Small intestine (tissue), 7 donors: ENCODE measurements at regions not wholly inside any gene's neighbourhood (a gene's known extent, or its start where the extent isn't known, plus 50 kb on each side); places are given as distances from the start of the nearest gene placed in this dataset.

Experiments used
- DNase-seq, 2 donors: peaks; one replicate each; pipeline versions ENCODE4 v3.0.0 to v3.0.0-alpha.2; 2013
- FAIRE-seq: peaks from 2 replicates; lab custom pipeline; 2012; peaks lifted over from hg19 to GRCh38; lab: Jason Lieb, UNC
- H3K27ac ChIP-seq, 3 donors: one replicate each; pipeline ENCODE4 v1.5.1; 2013; ENCODE audit warnings: low read length in 2 of 3, mild to moderate bottlenecking in 2 of 3, control low read depth in 1 of 3, inconsistent platforms in 1 of 3, low read depth in 1 of 3, moderate library complexity in 1 of 3
- H3K27me3 ChIP-seq, 3 donors: one replicate each; pipeline ENCODE4 v1.6.1; 2013; ENCODE audit warnings: low read length in 3 of 3, inconsistent platforms in 1 of 3; ENCODE audit not compliant: control insufficient read depth in 3 of 3, insufficient read depth in 3 of 3
- H3K36me3 ChIP-seq, 3 donors: one replicate each; pipeline ENCODE4 v1.6.1; 2013; ENCODE audit warnings: low read length in 3 of 3, inconsistent platforms in 1 of 3, low read depth in 1 of 3, mild to moderate bottlenecking in 1 of 3, moderate library complexity in 1 of 3; ENCODE audit not compliant: control insufficient read depth in 3 of 3, insufficient read depth in 2 of 3
- H3K4me1 ChIP-seq, 3 donors: one replicate each; pipeline ENCODE4 v1.6.1; 2013; ENCODE audit warnings: low read length in 2 of 3, inconsistent platforms in 1 of 3, low read depth in 1 of 3, mild to moderate bottlenecking in 1 of 3, moderate library complexity in 1 of 3; ENCODE audit not compliant: control insufficient read depth in 3 of 3, insufficient read depth in 2 of 3
- H3K4me3 ChIP-seq, 3 donors: one replicate each; pipeline ENCODE4 v1.5.1; 2013; ENCODE audit warnings: low read length in 3 of 3, control low read depth in 1 of 3, inconsistent platforms in 1 of 3, low read depth in 1 of 3, mild to moderate bottlenecking in 1 of 3, moderate library complexity in 1 of 3
- H3K9me3 ChIP-seq, 2 donors: one replicate each; pipeline ENCODE4 v1.6.1; 2013; ENCODE audit warnings: low read depth in 1 of 2, low read length in 1 of 2; ENCODE audit not compliant: control insufficient read depth in 2 of 2, insufficient read depth in 1 of 2
- WGBS, 3 donors: extraction: QIAGEN DNeasy Blood & Tissue Kit; methylation state at CpG; one replicate each; pipeline ENCODE4 v1.1.7; 2013; 5-methylcytosine and 5-hydroxymethylcytosine counted together
- donor health status: healthy with polysubstance abuse.
- donor health status: control.
- donor health status: control.
- donor health status: Bipolar disorder and iron deficiency.
- donor health status: healthy.

GRCh38 chr14:82421286-82421685 is 887.6 kb upstream of the SEL1L start:
- Histone ChIP-seq H3K27me3 (no peaks in the 10 kb centered on the region), H3K36me3 (no peaks in the 10 kb centered on the region), H3K4me1 (no peaks in the 10 kb centered on the region), H3K9me3 (peaks cover 3 to 9% of the 10 kb centered on the region in 2 donors), H3K4me3 (no peak overlapping the region), H3K27ac (no peak overlapping the region)
- 77 to 87% (median 84%) methylated on average over 4 of the region's 4 CpGs for WGBS, 3 donors
- FAIRE-seq: no peak
- DNase-seq: no peak

- no peaks in the 10 kb centered on the region for H3K4me1 ChIP-seq
- no peak overlapping the region for H3K4me3 ChIP-seq
- no peaks in the 10 kb centered on the region for H3K27me3 ChIP-seq
- no peak for DNase-seq
- no peak overlapping the region for H3K27ac ChIP-seq
- peaks cover 3 to 9% of the 10 kb centered on the region in 2 donors for H3K9me3 ChIP-seq
- no peaks in the 10 kb centered on the region for H3K36me3 ChIP-seq
- no peak for FAIRE-seq
- 77 to 92% (median 79%) methylated on average over 1 of the region's 1 CpG for WGBS, 3 donors
Observed at GRCh38 chr14:82422230-82422629, 888.6 kb upstream of the SEL1L start.

GRCh38 chr14:82425261-82425660 is 891.6 kb upstream of the SEL1L start:
- WGBS, 3 donors: 63 to 74% (median 69%) methylated on average over 1 of the region's 1 CpG
- FAIRE-seq (no peak), DNase-seq (no peak)
- H3K27ac ChIP-seq: no peak overlapping the region
- no peaks in the 10 kb centered on the region for H3K27me3 ChIP-seq
- no peaks in the 10 kb centered on the region for H3K4me1 ChIP-seq
- no peaks in the 10 kb centered on the region for H3K36me3 ChIP-seq
- H3K9me3 ChIP-seq: no peaks in the 10 kb centered on the region
- no peak overlapping the region for H3K4me3 ChIP-seq

- H3K4me3 ChIP-seq: no peak overlapping the region
- H3K4me1 ChIP-seq: no peaks in the 10 kb centered on the region
- FAIRE-seq (no peak), DNase-seq (no peak)
- H3K36me3 ChIP-seq: no peaks in the 10 kb centered on the region
- H3K27ac ChIP-seq: no peak overlapping the region
- H3K9me3 ChIP-seq: no peaks in the 10 kb centered on the region
- H3K27me3 ChIP-seq: no peaks in the 10 kb centered on the region
Observed at GRCh38 chr14:82431031-82431430, 897.4 kb upstream of the SEL1L start.

GRCh38 chr14:82432301-82433105 is 898.9 kb upstream of the SEL1L start:
- DNase-seq (no peak), FAIRE-seq (no peak)
- no peak overlapping the region for H3K4me3 ChIP-seq
- 64 to 76% (median 74%) methylated on average over 3 of the region's 3 CpGs for WGBS, 3 donors
- no peaks in the 10 kb centered on the region for H3K9me3 ChIP-seq
- H3K36me3 ChIP-seq: no peaks in the 10 kb centered on the region
- no peaks in the 10 kb centered on the region for H3K4me1 ChIP-seq
- H3K27ac ChIP-seq: no peak overlapping the region
- no peaks in the 10 kb centered on the region for H3K27me3 ChIP-seq

GRCh38 chr14:82438436-82438835 is 904.8 kb upstream of the SEL1L start:
- Histone ChIP-seq H3K9me3 (no peaks in the 10 kb centered on the region), H3K27ac (no peak overlapping the region), H3K4me1 (no peaks in the 10 kb centered on the region), H3K27me3 (no peaks in the 10 kb centered on the region), H3K4me3 (no peak overlapping the region), H3K36me3 (no peaks in the 10 kb centered on the region)
- WGBS, 3 donors: 78 to 94% (median 89%) methylated on average over 2 of the region's 2 CpGs
- no peak for DNase-seq
- FAIRE-seq: no peak

- Histone ChIP-seq H3K9me3 (no peaks in the 10 kb centered on the region), H3K27me3 (no peaks in the 10 kb centered on the region), H3K4me3 (no peak overlapping the region), H3K36me3 (no peaks in the 10 kb centered on the region), H3K4me1 (no peaks in the 10 kb centered on the region), H3K27ac (no peak overlapping the region)
- 75 to 87% (median 86%) methylated on average over 3 of the region's 3 CpGs for WGBS, 3 donors
- DNase-seq (no peak), FAIRE-seq (no peak)
Observed at GRCh38 chr14:82441270-82441669, 907.6 kb upstream of the SEL1L start.

- no peaks in the 10 kb centered on the region for H3K9me3 ChIP-seq
- 66 to 73% (median 69%) methylated on average over 5 of the region's 5 CpGs for WGBS, 3 donors
- no peak for DNase-seq
- FAIRE-seq: no peak
- no peaks in the 10 kb centered on the region for H3K36me3 ChIP-seq
- H3K4me3 ChIP-seq: no peak overlapping the region
- H3K27ac ChIP-seq: no peak overlapping the region
- H3K4me1 ChIP-seq: no peaks in the 10 kb centered on the region
- H3K27me3 ChIP-seq: no peaks in the 10 kb centered on the region
Observed at GRCh38 chr14:82445810-82446570, 912.3 kb upstream of the SEL1L start.
